Stomach (tissue), 4 donors: ENCODE measurements at regions not wholly inside any gene's neighbourhood (a gene's known extent, or its start where the extent isn't known, plus 50 kb on each side); places are given as distances from the start of the nearest gene placed in this dataset.

Experiments
- POLR2AphosphoS5 ChIP-seq, 3 donors: sonication (generic); formaldehyde crosslinking; IDR thresholded peaks; one replicate each; pipeline ENCODE4 v1.6.1; 2016; ENCODE audit warnings: antibody characterized with exemption in 3 of 3
- TF ChIP-seq, protein P1 (sequence below), 7 experiments: fragments of 450-650 bp in 4 of 7; fragments of 200-600 bp in 3 of 7; sonication (generic) in 3 of 7; IDR thresholded peaks; one replicate each; pipeline ENCODE4 v1.5.1; 2016 to 2019; ENCODE audit warnings: antibody characterized with exemption in 7 of 7, control low read depth in 2 of 7, mild to moderate bottlenecking in 1 of 7

DNA sequence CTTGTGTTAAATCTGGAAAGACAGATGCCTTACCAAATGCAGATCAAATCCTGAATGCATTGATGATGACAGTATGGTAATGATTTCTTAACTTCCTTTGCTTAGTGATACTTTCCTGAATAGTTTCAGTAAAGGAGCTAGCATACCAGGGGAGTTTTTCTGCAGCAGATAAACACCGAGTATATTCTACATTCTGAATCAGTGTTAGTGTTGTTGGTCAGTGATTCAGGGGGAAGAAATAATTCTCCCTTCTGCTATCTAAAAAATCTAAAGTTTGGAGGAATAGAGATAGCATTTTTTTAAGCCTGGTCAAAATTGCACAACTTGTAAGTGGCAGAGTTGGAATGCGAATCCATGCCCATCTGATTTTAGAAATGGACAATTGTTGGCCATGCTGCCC is 512.2 kb upstream of the MARCKS start:
- TF ChIP-seq, protein P1, sequence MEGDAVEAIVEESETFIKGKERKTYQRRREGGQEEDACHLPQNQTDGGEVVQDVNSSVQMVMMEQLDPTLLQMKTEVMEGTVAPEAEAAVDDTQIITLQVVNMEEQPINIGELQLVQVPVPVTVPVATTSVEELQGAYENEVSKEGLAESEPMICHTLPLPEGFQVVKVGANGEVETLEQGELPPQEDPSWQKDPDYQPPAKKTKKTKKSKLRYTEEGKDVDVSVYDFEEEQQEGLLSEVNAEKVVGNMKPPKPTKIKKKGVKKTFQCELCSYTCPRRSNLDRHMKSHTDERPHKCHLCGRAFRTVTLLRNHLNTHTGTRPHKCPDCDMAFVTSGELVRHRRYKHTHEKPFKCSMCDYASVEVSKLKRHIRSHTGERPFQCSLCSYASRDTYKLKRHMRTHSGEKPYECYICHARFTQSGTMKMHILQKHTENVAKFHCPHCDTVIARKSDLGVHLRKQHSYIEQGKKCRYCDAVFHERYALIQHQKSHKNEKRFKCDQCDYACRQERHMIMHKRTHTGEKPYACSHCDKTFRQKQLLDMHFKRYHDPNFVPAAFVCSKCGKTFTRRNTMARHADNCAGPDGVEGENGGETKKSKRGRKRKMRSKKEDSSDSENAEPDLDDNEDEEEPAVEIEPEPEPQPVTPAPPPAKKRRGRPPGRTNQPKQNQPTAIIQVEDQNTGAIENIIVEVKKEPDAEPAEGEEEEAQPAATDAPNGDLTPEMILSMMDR (IDR thresholded peaks at IDR 0.05), result no peak
- TF ChIP-seq POLR2AphosphoS5 (IDR thresholded peaks at IDR 0.05), result no peak
